H1 (cell line): ENCODE measurements at regions not wholly inside any gene's neighbourhood (a gene's known extent, or its start where the extent isn't known, plus 50 kb on each side); places are given as distances from the start of the nearest gene placed in this dataset.

ENCODE experiments used
- CHD2 ChIP-seq: IDR thresholded peaks from 2 replicates; pipeline ENCODE4 v1.6.1; 2012; ENCODE audit warnings: low read length, improper control_type of control experiment
- EP300 ChIP-seq, 2 experiments: IDR thresholded peaks; 1 replicate in 1 of 2; 2 replicates in 1 of 2; pipeline ENCODE4 v1.6.1; 2011 to 2012; ENCODE audit warnings: low read depth in 2 of 2, low read length in 2 of 2, mild to moderate bottlenecking in 2 of 2, borderline replicate concordance in 1 of 2, inconsistent platforms in 1 of 2, moderate library complexity in 1 of 2
- EZH2 ChIP-seq: fragments of 200-600 bp; sonication (generic); IDR thresholded peaks from 2 replicates; pipeline ENCODE4 v1.7.1; 2012; ENCODE audit warnings: low read depth, mild to moderate bottlenecking, moderate library complexity, low read length, inconsistent platforms; ENCODE audit not compliant: severe bottlenecking
- GTF2F1 ChIP-seq: IDR thresholded peaks from 2 replicates; pipeline ENCODE4 v1.6.1; 2012; ENCODE audit warnings: low read depth, low read length, improper control_type of control experiment, borderline replicate concordance
- POLR2A ChIP-seq, 2 experiments: IDR thresholded peaks; 1 replicate in 1 of 2; 2 replicates in 1 of 2; pipeline ENCODE4 v1.6.1; 2011; ENCODE audit warnings: low read depth in 2 of 2, low read length in 2 of 2, mild to moderate bottlenecking in 2 of 2; ENCODE audit errors: control extremely low read depth in 1 of 2
- POLR2AphosphoS5 ChIP-seq: IDR thresholded peaks from 2 replicates; pipeline ENCODE4 v1.6.1; 2011; ENCODE audit warnings: low read depth, low read length
- YY1 ChIP-seq: IDR thresholded peaks from 2 replicates; pipeline ENCODE4 v1.6.1; 2011; ENCODE audit warnings: low read depth, mild to moderate bottlenecking, low read length
- TF ChIP-seq, protein P1 (sequence below), 3 experiments: IDR thresholded peaks; 1 replicate in 2 of 3; 2 replicates in 1 of 3; pipeline versions ENCODE4 v1.5.1 to v1.6.1; 2011; ENCODE audit warnings: low read length in 3 of 3, mild to moderate bottlenecking in 3 of 3, inconsistent platforms in 2 of 3, low read depth in 1 of 3, moderate library complexity in 1 of 3; ENCODE audit not compliant: insufficient read depth in 1 of 3; ENCODE audit errors: control extremely low read depth in 1 of 3

DNA sequence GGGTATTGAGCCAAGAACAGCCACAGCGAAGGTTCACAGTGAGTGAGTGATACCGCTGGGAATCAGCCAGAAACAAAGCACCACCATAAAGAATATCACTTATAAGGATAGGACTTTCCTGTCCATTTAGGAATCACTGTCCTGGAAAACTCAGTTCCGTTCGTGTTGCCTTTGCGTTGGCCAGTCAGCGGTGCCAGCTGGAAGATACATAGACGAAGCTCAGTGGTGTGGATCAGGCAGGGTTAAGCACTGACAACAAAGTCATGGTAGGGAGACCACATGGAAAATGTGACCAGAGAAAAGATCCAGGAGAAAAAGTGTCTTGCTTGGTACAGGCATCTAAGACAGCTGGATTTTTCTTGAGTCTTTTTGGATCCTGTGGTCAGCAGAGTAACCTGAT lies 579.7 kb upstream of the DPP6 start:
- TF ChIP-seq YY1 (no peak), CHD2 (no peak), EP300 (IDR thresholded peaks at IDR 0.05; ENCODE audit: borderline replicate concordance in 1 of 2, low read depth in 2 of 2, low read length in 2 of 2) (no peak), EZH2 (no peak), POLR2AphosphoS5 (no peak), POLR2A (IDR thresholded peaks at IDR 0.05; ENCODE audit: control extremely low read depth in 1 of 2, low read depth in 2 of 2, low read length in 2 of 2) (no peak), GTF2F1 (no peak)
- TF ChIP-seq, protein P1, sequence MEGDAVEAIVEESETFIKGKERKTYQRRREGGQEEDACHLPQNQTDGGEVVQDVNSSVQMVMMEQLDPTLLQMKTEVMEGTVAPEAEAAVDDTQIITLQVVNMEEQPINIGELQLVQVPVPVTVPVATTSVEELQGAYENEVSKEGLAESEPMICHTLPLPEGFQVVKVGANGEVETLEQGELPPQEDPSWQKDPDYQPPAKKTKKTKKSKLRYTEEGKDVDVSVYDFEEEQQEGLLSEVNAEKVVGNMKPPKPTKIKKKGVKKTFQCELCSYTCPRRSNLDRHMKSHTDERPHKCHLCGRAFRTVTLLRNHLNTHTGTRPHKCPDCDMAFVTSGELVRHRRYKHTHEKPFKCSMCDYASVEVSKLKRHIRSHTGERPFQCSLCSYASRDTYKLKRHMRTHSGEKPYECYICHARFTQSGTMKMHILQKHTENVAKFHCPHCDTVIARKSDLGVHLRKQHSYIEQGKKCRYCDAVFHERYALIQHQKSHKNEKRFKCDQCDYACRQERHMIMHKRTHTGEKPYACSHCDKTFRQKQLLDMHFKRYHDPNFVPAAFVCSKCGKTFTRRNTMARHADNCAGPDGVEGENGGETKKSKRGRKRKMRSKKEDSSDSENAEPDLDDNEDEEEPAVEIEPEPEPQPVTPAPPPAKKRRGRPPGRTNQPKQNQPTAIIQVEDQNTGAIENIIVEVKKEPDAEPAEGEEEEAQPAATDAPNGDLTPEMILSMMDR (IDR thresholded peaks at IDR 0.05; ENCODE audit: control extremely low read depth in 1 of 3, insufficient read depth in 1 of 3, low read depth in 1 of 3, low read length in 3 of 3) = no peak
